ENCODE measurements at regions not wholly inside any gene's neighbourhood (a gene's known extent, or its start where the extent isn't known, plus 50 kb on each side); places are given as distances from the start of the nearest gene placed in this dataset.
"Not testable (repeated sequence)": the region's sequence is repeated elsewhere in the genome, so short reads cannot be mapped to it uniquely, and the experiment has no call there.

DNA sequence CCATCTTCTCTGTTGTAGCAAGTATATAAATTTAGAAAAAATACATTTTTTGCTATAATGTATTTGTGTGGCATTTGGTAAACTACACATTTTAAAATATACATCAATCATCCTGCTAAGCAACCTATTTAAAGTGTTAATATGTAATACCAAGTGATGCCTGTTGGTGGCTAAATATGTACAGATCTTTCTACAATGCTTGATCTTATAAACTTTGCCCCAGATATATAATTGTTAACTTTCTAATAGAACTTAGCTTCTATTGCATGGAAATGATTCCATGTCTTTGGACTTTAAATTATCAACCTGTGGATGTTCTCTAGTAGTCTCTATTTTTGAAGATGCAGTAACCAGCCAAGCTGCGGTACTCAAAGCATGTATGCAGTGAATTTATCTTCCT lies 1260.4 kb upstream of the RAG2 start:
- DNase-seq (ENCODE audit: insufficient read length, low spot score) (no peak), FAIRE-seq (no peak)

- FAIRE-seq (no peak), DNase-seq (ENCODE audit: insufficient read length, low spot score) (no peak)
These were observed 1259.7 kb upstream of the RAG2 start for GRCh38 chr11:37857726-37858125.

DNA sequence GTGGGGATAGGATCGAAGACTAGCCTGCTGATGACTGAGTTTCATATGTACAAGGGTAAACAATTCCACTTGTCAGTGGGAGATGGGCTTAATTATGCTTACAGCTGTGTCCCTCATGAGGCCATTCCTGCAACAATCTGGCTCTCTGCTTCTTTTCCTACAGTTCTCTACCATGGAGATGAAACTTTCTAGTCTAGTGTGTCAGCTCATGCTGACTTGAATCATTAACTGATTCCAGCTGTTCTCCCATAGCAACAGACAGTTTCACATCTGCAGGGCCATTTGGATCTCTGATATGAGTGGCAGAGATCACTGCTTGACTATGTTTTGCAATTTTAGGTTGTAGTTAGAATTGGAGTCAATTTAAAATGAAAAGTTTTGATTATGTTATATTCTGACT lies 1251.7 kb upstream of the RAG2 start:
- FAIRE-seq: no peak
- no peak for DNase-seq (ENCODE audit: insufficient read length, low spot score)

DNA sequence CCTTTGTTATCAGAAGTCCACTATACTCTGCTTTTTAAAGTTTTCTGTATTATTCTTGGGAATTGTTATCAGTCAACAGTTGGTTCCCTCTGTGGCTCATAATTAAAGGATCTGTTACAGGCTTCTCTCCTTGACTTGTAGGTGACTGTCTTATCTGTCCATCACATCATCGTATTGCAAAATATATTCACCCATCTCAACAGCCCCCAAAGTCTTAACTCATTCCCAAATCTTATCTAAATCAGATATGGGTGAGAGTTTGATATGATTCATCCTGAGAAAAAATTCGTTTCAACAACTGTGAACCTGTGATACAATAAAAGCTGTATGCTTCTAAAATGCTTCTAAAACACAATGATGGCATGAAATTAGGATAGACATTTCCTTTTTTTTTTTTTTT lies 1245.6 kb upstream of the RAG2 start:
- FAIRE-seq (no peak), DNase-seq (ENCODE audit: insufficient read length, low spot score) (no peak)

- DNase-seq (ENCODE audit: insufficient read length, low spot score) (no peak), FAIRE-seq (no peak)
These were observed 1243.0 kb upstream of the RAG2 start for GRCh38 chr11:37841016-37841415.

DNA sequence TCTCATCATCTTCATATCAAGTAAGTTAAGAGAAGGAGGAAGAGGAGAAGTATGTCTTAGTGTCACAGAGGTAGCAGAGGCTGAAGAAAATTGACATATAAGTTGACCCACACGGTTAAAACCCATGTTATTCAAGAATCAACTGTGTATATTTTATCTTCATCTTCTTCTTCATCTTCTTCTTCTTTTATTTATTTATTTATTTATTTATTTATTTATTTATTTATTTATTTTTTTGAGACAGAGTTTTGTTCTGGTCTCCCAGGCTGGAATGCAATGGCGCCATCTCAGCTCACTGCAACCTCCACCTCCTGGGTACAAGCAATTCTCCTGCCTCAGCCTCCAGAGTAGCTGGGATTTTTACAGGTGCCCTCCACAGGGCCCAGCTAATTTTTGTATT lies 1242.3 kb upstream of the RAG2 start:
- DNase-seq (ENCODE audit: insufficient read length, low spot score); FAIRE-seq: not testable (repeated sequence)

DNA sequence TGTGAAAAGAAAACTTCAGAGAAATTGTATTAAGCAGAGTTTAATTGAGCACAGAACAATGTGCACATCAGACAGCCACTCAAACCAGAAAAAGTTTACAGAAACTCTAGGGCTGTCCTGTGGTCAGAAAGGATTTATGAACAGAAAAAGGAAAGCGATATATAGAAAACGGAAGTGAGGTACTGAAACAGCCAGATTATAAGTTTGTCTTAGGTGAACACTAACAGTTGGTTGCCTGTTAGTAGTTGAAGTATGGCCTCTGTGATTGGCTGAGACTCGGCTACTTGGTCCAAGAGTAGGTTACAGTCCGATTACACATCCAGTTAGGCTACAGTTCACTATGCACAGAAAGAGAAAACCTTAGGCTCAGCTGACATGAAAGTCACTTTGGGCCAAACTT lies 1232.5 kb upstream of the RAG2 start:
- DNase-seq (ENCODE audit: insufficient read length, low spot score) (no peak), FAIRE-seq (no peak)

GRCh38 chr11:37817727-37818270 lies 1219.8 kb upstream of the RAG2 start:
- DNase-seq (ENCODE audit: insufficient read length, low spot score): no peak
- no peak for FAIRE-seq

DNA sequence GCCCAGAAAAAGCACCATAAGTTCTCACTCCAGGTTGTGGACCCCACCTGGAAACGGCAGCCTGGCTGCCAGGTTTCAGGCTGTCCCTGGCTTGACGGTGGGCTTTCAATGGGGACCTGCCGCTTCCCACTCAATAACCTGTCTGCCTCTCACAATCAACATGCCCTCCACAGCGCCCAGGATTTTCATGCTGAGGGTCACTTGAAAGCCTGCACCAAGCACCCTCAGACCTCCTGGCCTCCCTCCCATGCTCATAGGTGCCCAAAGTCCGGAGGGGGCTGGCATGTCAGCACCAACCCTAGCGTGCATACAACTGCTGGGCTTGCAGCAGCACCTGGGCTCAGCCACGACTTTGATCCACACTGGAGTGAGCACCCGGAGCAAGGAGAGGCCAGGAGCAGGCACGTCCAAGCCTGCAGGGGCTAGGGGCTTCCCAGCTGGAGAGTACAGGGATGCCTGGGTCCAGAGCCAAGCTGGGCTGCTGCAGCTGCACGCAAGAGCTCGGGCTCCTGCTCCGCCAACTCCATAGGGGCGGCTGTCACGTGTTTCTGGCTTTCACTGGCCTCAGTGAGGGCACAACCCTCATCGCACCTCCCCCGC lies 1214.3 kb upstream of the RAG2 start:
- FAIRE-seq (no peak), DNase-seq (ENCODE audit: insufficient read length, low spot score) (no peak)

GRCh38 chr11:37811349-37811748 lies 1213.3 kb upstream of the RAG2 start:
- no peak for FAIRE-seq
- no peak for DNase-seq (ENCODE audit: insufficient read length, low spot score)

DNA sequence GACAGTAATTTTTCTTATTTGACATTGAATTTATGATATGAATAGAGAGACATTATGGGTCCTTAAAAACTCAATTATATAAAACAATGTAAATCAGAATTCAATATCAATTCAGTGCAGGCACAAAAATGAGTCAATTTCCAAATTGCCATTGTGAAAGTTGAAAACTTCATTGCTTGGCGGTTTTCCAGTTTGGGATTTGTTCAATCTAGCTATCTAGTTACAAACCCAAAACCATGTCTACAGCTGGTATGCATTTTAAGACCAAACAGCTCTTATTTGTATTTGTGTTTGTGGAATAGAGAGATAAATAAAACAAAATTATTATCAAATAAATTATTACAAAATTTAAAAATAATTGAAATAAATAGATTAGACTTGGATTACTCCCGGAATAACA lies 1206.6 kb upstream of the RAG2 start:
- no peak for FAIRE-seq
- DNase-seq (ENCODE audit: insufficient read length, low spot score): no peak

DNA sequence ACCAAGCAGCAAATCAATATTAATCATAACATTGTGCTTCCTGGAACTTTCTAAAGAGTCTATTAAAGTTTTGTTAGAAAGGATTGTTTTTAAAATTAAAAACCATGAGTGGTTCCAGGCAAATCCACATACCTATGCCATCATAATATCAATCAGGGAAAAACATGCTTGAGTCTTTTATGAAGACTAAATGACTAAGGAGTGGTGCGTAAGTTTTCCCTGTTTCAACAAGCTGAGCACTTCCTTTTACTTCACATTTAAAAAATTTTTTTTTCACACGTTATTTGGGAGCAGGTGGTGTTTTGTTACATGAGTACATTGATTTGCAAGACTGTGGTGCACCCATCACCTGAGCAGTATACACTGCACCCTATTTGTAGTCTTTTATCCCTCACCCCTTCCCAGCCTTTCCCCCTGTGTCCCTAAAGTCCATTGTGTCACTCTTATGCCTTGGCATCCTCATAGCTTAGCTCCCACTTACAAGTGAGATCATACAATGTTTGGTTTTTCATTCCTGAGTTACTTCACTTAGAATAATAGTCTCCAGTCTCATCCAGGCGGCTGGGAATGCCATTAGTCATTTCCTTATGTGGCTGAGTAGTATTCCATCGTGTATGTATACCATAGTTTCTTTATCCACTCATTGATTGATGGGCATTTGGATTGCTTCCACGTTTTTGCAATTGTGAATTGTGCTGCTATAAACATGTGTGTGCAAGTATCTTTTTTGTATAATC lies 1190.3 kb upstream of the RAG2 start:
- DNase-seq (ENCODE audit: insufficient read length, low spot score) (no peak), FAIRE-seq (peak; percentile 68)

DNA sequence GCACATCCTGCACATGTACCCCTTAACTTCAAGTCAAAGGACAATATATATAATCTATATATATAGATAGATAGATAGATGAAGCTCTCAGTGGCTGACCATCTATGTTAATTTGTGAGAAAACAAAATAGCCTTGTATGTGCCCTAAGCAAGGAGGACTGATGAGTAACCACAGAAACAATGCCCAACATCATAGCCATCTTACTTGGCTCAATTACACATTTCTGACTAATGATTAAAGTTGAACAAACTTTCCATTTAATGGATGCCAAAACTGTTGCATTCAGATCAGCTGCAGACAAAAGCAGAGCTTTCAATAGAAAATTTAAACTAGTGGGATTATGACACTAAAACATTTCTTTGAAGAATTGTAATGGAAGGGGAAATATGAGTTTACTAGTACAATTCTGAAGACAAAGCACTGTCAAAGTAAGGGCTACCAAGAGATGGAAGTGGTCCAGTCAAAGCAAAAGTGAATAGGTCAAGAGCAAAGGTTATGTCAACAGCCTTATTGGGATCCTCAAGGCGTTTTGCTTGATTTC lies 1188.2 kb upstream of the RAG2 start:
- no peak for DNase-seq (ENCODE audit: insufficient read length, low spot score)
- no peak for FAIRE-seq

- no peak for FAIRE-seq
- no peak for DNase-seq (ENCODE audit: insufficient read length, low spot score)
These were observed 1176.4 kb upstream of the RAG2 start for GRCh38 chr11:37774441-37774840.

GRCh38 chr11:37770145-37770544 lies 1172.1 kb upstream of the RAG2 start:
- FAIRE-seq: no peak
- DNase-seq (ENCODE audit: insufficient read length, low spot score): no peak

DNA sequence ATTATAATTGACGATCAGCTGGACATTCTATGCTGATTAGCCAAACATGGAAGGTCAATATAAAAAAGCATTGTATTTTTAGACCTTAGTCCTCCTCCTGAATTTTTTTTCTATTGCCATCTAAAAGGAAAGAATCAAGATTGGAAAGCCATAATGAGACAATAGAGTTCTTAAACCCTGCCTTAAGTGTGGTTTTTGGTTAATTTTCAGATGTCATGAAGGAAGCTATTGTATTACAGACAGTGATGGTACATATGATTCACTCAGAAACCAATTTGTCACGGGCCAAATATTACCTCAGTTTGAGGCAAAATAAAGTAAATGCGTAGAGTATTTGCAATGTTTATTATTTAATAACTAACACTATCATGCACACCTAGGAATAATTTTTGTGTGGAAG lies 1164.0 kb upstream of the RAG2 start:
- FAIRE-seq: no peak

DNA sequence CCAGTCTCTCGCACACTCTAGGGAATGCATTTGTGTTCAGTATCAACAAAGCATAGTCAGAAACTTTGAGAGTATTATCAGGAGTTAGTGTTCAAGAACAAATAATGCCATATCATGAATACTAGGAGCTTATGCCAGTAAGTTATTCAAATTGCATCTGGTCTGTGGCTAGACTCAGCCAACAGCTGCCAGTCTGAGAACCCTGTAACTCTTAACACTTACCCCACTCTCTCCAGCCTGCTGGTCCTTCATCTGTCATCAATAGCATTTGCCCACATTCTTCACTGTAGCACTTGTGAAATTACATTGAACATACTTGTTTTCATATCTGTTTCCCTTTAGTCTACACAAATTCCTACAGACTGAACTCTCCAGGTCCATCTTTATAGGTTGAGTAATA lies 1157.5 kb upstream of the RAG2 start:
- DNase-seq (ENCODE audit: insufficient read length, low spot score): no peak
- no peak for FAIRE-seq

More for the DNA sequence above, 1164.0 kb upstream of the RAG2 start:
- DNase-seq (ENCODE audit: insufficient read length, low spot score): no peak

GRCh38 chr11:37748641-37749040 lies 1150.6 kb upstream of the RAG2 start:
- no peak for FAIRE-seq
- no peak for DNase-seq (ENCODE audit: insufficient read length, low spot score)

DNA sequence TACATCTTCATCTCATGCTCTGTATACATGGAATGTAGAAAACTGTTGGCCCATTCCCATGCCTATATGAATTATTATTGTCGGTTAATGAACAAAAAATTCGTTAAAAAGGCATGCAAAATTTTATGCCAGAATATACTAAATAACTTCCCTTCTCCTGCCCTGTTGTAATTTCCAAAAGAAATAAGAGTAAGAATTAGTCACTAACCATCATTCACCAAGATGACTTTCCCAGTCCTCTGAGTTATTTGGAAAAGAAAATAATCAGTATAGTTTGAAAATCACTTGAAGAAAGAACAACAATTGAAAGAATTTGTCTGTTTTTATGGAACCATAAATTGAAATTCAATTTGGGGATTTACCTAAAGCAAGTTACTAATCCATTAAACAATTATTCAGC lies 1149.1 kb upstream of the RAG2 start:
- DNase-seq (ENCODE audit: insufficient read length, low spot score) (no peak), FAIRE-seq (no peak)

GRCh38 chr11:37727371-37727770 lies 1129.3 kb upstream of the RAG2 start:
- FAIRE-seq (no peak), DNase-seq (ENCODE audit: insufficient read length, low spot score) (no peak)

DNA sequence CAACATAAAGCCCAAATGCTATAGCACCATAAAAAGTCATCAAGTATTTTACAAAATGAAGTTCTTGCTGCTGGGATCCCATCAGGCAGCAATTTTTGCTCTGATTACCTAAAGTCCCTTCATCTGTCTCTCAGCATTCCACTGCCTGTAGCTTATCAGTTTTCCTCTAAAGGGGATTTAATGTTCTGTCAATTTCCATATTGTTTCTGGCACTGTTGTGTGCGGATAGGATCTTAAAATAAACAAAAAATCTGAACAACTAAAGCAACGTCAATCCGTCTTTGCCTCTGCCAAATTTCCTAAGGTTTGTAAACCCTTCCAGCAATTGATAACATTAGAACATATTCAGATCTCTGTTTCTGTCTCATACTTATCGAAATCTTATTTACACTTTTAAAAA lies 1126.3 kb upstream of the RAG2 start:
- no peak for FAIRE-seq

DNA sequence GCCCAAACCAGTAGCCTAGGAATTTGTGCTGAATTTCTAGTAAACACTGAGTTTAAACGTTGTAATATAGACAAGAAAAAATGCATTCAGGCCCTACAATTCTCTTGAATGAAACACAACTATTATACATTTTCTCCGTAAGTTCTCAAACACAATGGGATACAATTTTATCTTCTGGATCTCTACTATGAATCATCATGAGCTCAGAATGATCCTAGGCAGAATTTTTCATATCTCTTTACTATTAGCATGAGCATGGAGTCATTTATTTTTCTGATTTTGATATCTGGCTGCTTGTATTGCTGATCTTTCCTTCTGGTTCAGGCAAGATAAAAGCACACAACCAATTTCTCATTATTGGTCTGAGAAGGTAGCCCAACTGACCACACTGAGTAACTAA lies 1123.4 kb upstream of the RAG2 start:
- no peak for FAIRE-seq
- DNase-seq (ENCODE audit: insufficient read length, low spot score): no peak

More for the DNA sequence above, 1126.3 kb upstream of the RAG2 start:
- no peak for DNase-seq (ENCODE audit: insufficient read length, low spot score)
